Mammary epithelial cell (primary cell): ENCODE measurements at regions not wholly inside any gene's neighbourhood (a gene's known extent, or its start where the extent isn't known, plus 50 kb on each side); places are given as distances from the start of the nearest gene placed in this dataset.

Source experiments
- EZH2 ChIP-seq: IDR thresholded peaks from 2 replicates; pipeline ENCODE4 v1.6.1; 2012; ENCODE audit warnings: low read length, inconsistent platforms, borderline replicate concordance
- TF ChIP-seq, protein P1 (sequence below), 2 donors: IDR thresholded peaks in 1 of 2; conservative IDR thresholded peaks in 1 of 2; 2 replicates each; pipeline ENCODE4 v1.5.1; 2011 to 2012; ENCODE audit warnings: inconsistent platforms in 2 of 2, low read length in 2 of 2, mild to moderate bottlenecking in 2 of 2, control low read depth in 1 of 2, low read depth in 1 of 2; ENCODE audit not compliant: insufficient read depth in 1 of 2; ENCODE audit errors: extremely low read depth in 1 of 2

DNA sequence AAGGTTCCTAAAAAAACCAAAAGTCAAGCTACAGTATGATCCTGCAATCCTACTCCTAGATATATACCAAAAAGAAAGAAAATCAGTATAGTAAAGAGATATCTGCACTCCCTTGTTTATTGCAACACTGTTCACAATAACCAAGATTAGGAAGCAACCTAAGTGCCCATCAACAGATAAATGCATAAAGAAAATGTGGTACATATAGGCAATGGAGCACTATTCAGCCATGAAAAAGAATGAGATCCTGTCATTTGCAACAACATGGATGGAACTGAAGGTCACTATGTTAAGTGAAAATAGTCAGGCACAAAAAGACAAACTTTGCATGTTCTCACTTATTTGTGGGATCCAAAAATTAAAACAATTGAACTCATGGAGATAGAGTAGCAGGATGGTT is 1159.5 kb upstream of the AUTS2 start:
- TF ChIP-seq, protein P1, sequence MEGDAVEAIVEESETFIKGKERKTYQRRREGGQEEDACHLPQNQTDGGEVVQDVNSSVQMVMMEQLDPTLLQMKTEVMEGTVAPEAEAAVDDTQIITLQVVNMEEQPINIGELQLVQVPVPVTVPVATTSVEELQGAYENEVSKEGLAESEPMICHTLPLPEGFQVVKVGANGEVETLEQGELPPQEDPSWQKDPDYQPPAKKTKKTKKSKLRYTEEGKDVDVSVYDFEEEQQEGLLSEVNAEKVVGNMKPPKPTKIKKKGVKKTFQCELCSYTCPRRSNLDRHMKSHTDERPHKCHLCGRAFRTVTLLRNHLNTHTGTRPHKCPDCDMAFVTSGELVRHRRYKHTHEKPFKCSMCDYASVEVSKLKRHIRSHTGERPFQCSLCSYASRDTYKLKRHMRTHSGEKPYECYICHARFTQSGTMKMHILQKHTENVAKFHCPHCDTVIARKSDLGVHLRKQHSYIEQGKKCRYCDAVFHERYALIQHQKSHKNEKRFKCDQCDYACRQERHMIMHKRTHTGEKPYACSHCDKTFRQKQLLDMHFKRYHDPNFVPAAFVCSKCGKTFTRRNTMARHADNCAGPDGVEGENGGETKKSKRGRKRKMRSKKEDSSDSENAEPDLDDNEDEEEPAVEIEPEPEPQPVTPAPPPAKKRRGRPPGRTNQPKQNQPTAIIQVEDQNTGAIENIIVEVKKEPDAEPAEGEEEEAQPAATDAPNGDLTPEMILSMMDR (conservative IDR thresholded peaks at IDR 0.05 in 1 of 2, IDR thresholded peaks at IDR 0.05 in 1 of 2; ENCODE audit: extremely low read depth in 1 of 2, insufficient read depth in 1 of 2, low read depth in 1 of 2, low read length in 2 of 2), result no peak
- TF ChIP-seq EZH2, result no peak
